ENCODE measurements at regions not wholly inside any gene's neighbourhood (a gene's known extent, or its start where the extent isn't known, plus 50 kb on each side); places are given as distances from the start of the nearest gene placed in this dataset.

- TF ChIP-seq CTCF (IDR thresholded peaks at IDR 0.05; ENCODE audit: borderline replicate concordance, insufficient read depth, low read depth, low read length) = no peak
- H3K4me3 ChIP-seq (ENCODE audit: low read depth, low read length) = no peak overlapping the region
Observed at GRCh38 chr11:19405966-19406365, 165.2 kb upstream of the E2F8 start.

DNA sequence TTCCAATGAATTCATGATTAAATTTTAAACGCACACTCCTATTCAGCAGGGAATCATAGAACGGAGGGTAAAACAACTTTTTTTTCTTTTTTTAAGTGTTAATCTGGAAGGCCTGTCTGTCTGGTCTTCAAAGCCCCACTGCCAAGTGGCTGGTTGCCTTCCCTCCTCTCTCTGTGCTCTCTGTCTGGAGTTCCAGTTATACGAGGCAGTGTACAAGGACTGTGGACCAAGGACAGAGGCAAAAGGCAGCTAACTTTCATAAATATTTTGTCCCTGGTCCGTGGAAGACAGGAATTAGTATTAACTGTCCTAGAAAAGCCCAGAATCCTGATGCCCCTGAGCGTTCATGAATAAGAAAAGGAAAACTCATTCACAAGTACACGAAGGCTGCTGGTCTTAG is 164.0 kb upstream of the E2F8 start:
- TF ChIP-seq CTCF (IDR thresholded peaks at IDR 0.05; ENCODE audit: borderline replicate concordance, insufficient read depth, low read depth, low read length) = no peak
- H3K4me3 ChIP-seq (ENCODE audit: low read depth, low read length) = no peak overlapping the region

- H3K4me3 ChIP-seq (ENCODE audit: low read depth, low read length) = no peak overlapping the region
- no peak for TF ChIP-seq CTCF (IDR thresholded peaks at IDR 0.05; ENCODE audit: borderline replicate concordance, insufficient read depth, low read depth, low read length)
Observed at GRCh38 chr11:19403196-19403895, 162.6 kb upstream of the E2F8 start.

DNA sequence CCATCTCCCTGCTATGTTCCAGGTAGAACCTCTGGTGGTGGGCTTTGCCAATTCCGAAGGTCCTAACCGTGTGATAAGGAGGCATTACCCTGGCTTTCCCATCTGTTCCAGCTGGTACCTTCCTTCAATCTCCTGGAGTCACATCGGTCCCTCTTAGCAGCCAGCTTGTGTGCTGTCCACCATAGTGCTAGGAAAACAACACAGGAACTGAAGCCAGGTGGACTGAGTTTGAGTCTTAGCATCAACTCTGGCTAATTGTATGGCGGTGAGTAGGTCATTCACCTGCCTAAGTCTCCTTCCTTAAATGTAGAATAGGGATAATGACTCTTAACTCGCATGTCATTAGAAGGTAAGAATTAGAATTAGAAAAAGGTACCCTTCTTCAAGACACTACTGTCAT is 159.6 kb upstream of the E2F8 start:
- H3K4me3 ChIP-seq (ENCODE audit: low read depth, low read length) = no peak overlapping the region
- TF ChIP-seq CTCF (IDR thresholded peaks at IDR 0.05; ENCODE audit: borderline replicate concordance, insufficient read depth, low read depth, low read length) = no peak

- H3K4me3 ChIP-seq (ENCODE audit: low read depth, low read length) = no peak overlapping the region
- TF ChIP-seq CTCF (IDR thresholded peaks at IDR 0.05; ENCODE audit: borderline replicate concordance, insufficient read depth, low read depth, low read length) = no peak
Observed at GRCh38 chr11:19398772-19399527, 158.2 kb upstream of the E2F8 start.

DNA sequence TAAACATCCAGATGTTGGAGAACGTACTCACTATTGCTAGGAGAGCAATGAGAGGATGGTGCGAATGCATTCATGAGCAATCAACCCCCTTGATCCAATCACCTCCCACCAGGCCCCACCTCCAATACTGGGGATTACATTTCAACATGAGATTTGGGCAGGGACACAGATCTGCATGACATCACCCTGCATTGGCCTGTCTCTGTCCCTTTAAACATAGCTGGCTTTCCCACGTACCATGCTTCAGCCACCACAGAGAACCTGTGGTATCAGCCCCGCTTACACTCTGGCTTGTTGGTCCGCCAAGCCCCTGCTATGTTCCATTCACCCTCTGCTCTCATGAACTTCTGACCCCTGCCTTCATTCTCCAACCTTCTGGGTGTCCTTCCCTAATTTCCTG is 157.5 kb upstream of the E2F8 start:
- no peak for TF ChIP-seq CTCF (IDR thresholded peaks at IDR 0.05; ENCODE audit: borderline replicate concordance, insufficient read depth, low read depth, low read length)
- H3K4me3 ChIP-seq (ENCODE audit: low read depth, low read length) = no peak overlapping the region

GRCh38 chr11:19395050-19395449 is 154.3 kb upstream of the E2F8 start:
- TF ChIP-seq CTCF (IDR thresholded peaks at IDR 0.05; ENCODE audit: borderline replicate concordance, insufficient read depth, low read depth, low read length) = no peak
- no peak overlapping the region for H3K4me3 ChIP-seq (ENCODE audit: low read depth, low read length)
